GM19463 (cell line): ENCODE measurements at regions not wholly inside any gene's neighbourhood (a gene's known extent, or its start where the extent isn't known, plus 50 kb on each side); places are given as distances from the start of the nearest gene placed in this dataset.

Experiments used
- ATAC-seq: cut with Tn5 transposase; IDR thresholded peaks from one replicate; pipeline ENCODE4 v1.9.1; 2021; ENCODE audit warnings: mild to moderate bottlenecking, moderate library complexity; ENCODE audit not compliant: unreplicated experiment

- no peak for ATAC-seq
These were observed 173.0 kb upstream of the GATA6 start for GRCh38 chr18:21996351-21996826.

- peak; percentile 48 for ATAC-seq
These were observed 171.9 kb upstream of the GATA6 start for GRCh38 chr18:21997207-21998143.

GRCh38 chr18:21998486-21998885 lies 170.9 kb upstream of the GATA6 start:
- ATAC-seq = no peak

GRCh38 chr18:22001912-22002487 lies 167.4 kb upstream of the GATA6 start:
- no peak for ATAC-seq

- ATAC-seq = no peak
These were observed 164.1 kb upstream of the GATA6 start for GRCh38 chr18:22005191-22005841.

GRCh38 chr18:22006458-22006857 lies 162.9 kb upstream of the GATA6 start:
- ATAC-seq = no peak

- no peak for ATAC-seq
These were observed 160.1 kb upstream of the GATA6 start for GRCh38 chr18:22009242-22009641.

- ATAC-seq = no peak
These were observed 155.4 kb upstream of the GATA6 start for GRCh38 chr18:22013993-22014392.

- ATAC-seq = no peak
These were observed 154.2 kb upstream of the GATA6 start for GRCh38 chr18:22015156-22015555.

- no peak for ATAC-seq
These were observed 151.0 kb upstream of the GATA6 start for GRCh38 chr18:22018366-22018765.

- no peak for ATAC-seq
These were observed 150.2 kb upstream of the GATA6 start for GRCh38 chr18:22019193-22019592.

GRCh38 chr18:22020127-22020866 lies 149.1 kb upstream of the GATA6 start:
- ATAC-seq = no peak

- no peak for ATAC-seq
These were observed 148.5 kb upstream of the GATA6 start for GRCh38 chr18:22020867-22021370.

GRCh38 chr18:22021701-22022100 lies 147.7 kb upstream of the GATA6 start:
- no peak for ATAC-seq

GRCh38 chr18:22024924-22025323 lies 144.5 kb upstream of the GATA6 start:
- no peak for ATAC-seq

- ATAC-seq = no peak
These were observed 143.0 kb upstream of the GATA6 start for GRCh38 chr18:22026362-22026761.

- ATAC-seq = no peak
These were observed 142.5 kb upstream of the GATA6 start for GRCh38 chr18:22026889-22027288.

GRCh38 chr18:22031611-22032010 lies 137.8 kb upstream of the GATA6 start:
- ATAC-seq = no peak

GRCh38 chr18:22032392-22032961 lies 136.9 kb upstream of the GATA6 start:
- ATAC-seq = no peak

- ATAC-seq = no peak
These were observed 136.3 kb upstream of the GATA6 start for GRCh38 chr18:22033085-22033484.
